GDM1 (cell line): ENCODE measurements at regions not wholly inside any gene's neighbourhood (a gene's known extent, or its start where the extent isn't known, plus 50 kb on each side); places are given as distances from the start of the nearest gene placed in this dataset.

Experiments
- DNase-seq: peaks from one replicate; lab custom pipeline; 2025; lab: John Stamatoyannopoulos, UW

- no peak for DNase-seq
Measured at GRCh38 chr2:17306219-17306618, 212.0 kb downstream of the RAD51AP2 start.

GRCh38 chr2:17303521-17303920 is 214.7 kb downstream of the RAD51AP2 start:
- no peak for DNase-seq

GRCh38 chr2:17303054-17303453 is 215.2 kb downstream of the RAD51AP2 start:
- no peak for DNase-seq

- DNase-seq = no peak
Measured at GRCh38 chr2:17302281-17302680, 216.0 kb downstream of the RAD51AP2 start.

GRCh38 chr2:17301437-17301836 is 216.8 kb downstream of the RAD51AP2 start:
- no peak for DNase-seq

- DNase-seq = no peak
Measured at GRCh38 chr2:17299891-17300540, 218.2 kb downstream of the RAD51AP2 start.

GRCh38 chr2:17298453-17298852 is 219.8 kb downstream of the RAD51AP2 start:
- DNase-seq = no peak

- no peak for DNase-seq
Measured at GRCh38 chr2:17296686-17297085, 221.6 kb downstream of the RAD51AP2 start.

GRCh38 chr2:17289669-17290068 is 228.6 kb downstream of the RAD51AP2 start:
- no peak for DNase-seq

- no peak for DNase-seq
Measured at GRCh38 chr2:17287183-17287582, 231.1 kb downstream of the RAD51AP2 start.

- DNase-seq = no peak
Measured at GRCh38 chr2:17282826-17283225, 235.4 kb downstream of the RAD51AP2 start.

- DNase-seq = no peak
Measured at GRCh38 chr2:17282245-17282644, 236.0 kb downstream of the RAD51AP2 start.

GRCh38 chr2:17276220-17276619 is 242.0 kb downstream of the RAD51AP2 start:
- DNase-seq = no peak

- DNase-seq = no peak
Measured at GRCh38 chr2:17272652-17273525, 245.4 kb downstream of the RAD51AP2 start.

- no peak for DNase-seq
Measured at GRCh38 chr2:17272170-17272569, 246.1 kb downstream of the RAD51AP2 start.

GRCh38 chr2:17271416-17271815 is 246.8 kb downstream of the RAD51AP2 start:
- DNase-seq = no peak

- peak; percentile 8 for DNase-seq
Measured at GRCh38 chr2:17270894-17271293, 247.3 kb downstream of the RAD51AP2 start.

GRCh38 chr2:17263570-17263968 is 254.7 kb downstream of the RAD51AP2 start:
- DNase-seq = no peak

- DNase-seq = no peak
Measured at GRCh38 chr2:17262854-17263569, 255.2 kb downstream of the RAD51AP2 start.

- no peak for DNase-seq
Measured at GRCh38 chr2:17259613-17260012, 258.6 kb downstream of the RAD51AP2 start.

- no peak for DNase-seq
Measured at GRCh38 chr2:17258861-17259260, 259.4 kb downstream of the RAD51AP2 start.

- DNase-seq = no peak
Measured at GRCh38 chr2:17257189-17257909, 260.9 kb downstream of the RAD51AP2 start.
